Upper lobe of left lung (tissue), 4 donors: ENCODE measurements at regions not wholly inside any gene's neighbourhood (a gene's known extent, or its start where the extent isn't known, plus 50 kb on each side); places are given as distances from the start of the nearest gene placed in this dataset.

Source experiments
- CTCF ChIP-seq, 6 experiments: fragments of 450-650 bp in 4 of 6; fragments of 200-600 bp in 2 of 6; sonication (generic) in 2 of 6; IDR thresholded peaks; one replicate each; pipeline ENCODE4 v1.5.1; 2016 to 2019; ENCODE audit warnings: antibody characterized with exemption in 6 of 6
- EP300 ChIP-seq, 4 donors: sonication (generic); formaldehyde crosslinking; IDR thresholded peaks; one replicate each; pipeline ENCODE4 v1.5.1; 2017; ENCODE audit warnings: antibody characterized with exemption in 4 of 4, control low read depth in 2 of 4
- POLR2A ChIP-seq, 4 donors: fragments of 450-650 bp; IDR thresholded peaks; one replicate each; pipeline ENCODE4 v1.5.1; 2016 to 2017; ENCODE audit warnings: antibody characterized with exemption in 4 of 4, mild to moderate bottlenecking in 2 of 4
- POLR2AphosphoS5 ChIP-seq, 2 donors: sonication (generic); formaldehyde crosslinking; IDR thresholded peaks; one replicate each; pipeline ENCODE4 v1.5.1; 2017; ENCODE audit warnings: antibody characterized with exemption in 2 of 2

DNA sequence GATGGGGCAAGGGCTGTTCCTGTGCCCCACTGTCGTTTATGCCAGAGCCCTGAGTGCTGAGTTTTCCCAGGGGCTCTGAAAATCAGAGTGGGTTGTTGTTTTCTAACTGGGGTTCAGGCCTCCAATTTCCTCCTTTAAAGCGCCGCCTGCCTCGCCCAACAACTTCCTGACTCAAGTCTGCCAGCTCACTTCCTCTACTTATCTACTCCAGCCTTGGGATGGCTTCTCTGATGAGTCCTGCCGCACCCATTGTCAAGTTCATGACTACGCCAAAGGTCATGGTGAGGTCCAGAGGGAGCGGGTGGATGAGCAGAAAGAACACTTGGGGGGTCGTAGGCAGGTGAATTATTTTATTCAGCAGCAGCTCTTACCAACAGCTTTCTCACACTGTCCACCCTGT is 104.7 kb downstream of the UTP18 start:
- TF ChIP-seq CTCF (IDR thresholded peaks at IDR 0.05) (no peak), POLR2A (IDR thresholded peaks at IDR 0.05) (no peak), EP300 (IDR thresholded peaks at IDR 0.05) (no peak), POLR2AphosphoS5 (IDR thresholded peaks at IDR 0.05) (no peak)
